ENCODE measurements at regions not wholly inside any gene's neighbourhood (a gene's known extent, or its start where the extent isn't known, plus 50 kb on each side); places are given as distances from the start of the nearest gene placed in this dataset.

DNA sequence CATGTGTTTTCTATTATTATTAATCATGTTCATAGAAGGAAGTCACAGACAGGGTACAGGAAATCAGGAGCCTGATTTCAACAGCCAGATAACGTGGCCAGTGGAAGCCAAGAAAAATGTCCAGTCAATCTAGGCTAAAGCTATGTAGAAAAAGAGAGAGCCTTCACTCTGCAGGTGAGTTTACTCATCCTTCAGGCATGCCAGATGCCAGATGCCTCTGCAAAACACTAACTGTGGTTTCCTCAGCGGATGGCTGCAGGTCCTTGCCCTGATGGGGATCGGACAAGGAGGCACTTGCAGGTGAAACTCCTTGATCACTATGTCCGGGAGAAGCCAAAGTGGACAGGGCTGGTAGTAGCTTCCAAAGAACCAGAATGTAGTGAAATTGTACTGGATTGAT, 962.3 kb upstream of the RAG2 start:
- WGBS, 2 experiments (ENCODE audit: insufficient coverage in 1 of 2, insufficient read length in 1 of 2): 71 to 85% methylated on average over 2 to 4 of the region's 4 CpGs
- H3K4me1 Mint-ChIP-seq: peaks cover 13% of the 10 kb centered on the region
- H3K9ac ChIP-seq (ENCODE audit: extremely low read depth, low read length, poor library complexity, severe bottlenecking): no peak overlapping the region

DNA sequence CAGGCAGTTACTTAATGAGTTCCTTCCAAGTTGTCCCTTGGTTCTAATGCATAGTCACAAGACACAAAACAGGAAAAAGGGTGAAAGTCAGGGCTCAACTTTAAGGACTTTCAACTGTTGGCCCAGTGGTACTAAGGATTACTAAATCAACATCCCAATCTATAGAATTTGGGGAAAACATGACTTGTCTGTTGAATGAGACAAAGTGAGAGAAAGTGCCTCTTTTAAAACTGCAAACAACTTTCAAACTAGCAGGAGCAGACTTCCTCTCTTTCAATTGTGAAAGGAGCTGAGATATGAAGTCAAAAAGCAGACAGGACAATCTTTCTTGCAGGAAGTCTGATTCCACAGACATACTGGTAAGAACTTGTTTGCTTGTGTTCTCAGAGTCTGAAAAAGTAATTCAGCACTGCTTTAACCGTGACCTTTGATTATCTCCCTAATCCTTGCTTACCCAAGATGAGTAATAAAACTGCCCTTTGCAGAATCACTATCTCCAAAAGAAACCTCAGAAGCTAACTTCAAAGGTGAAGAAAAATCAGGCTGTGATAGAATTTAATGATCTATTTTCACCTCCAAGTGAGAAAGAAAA, 960.7 kb upstream of the RAG2 start:
- H3K27ac ChIP-seq (ENCODE audit: low read depth, low read length): no peak overlapping the region
- H3K9me3 Mint-ChIP-seq: no peaks in the 10 kb centered on the region
- H3K27me3 Mint-ChIP-seq (ENCODE audit: insufficient read depth): peaks cover 4% of the 10 kb centered on the region
- peaks cover 5% of the 10 kb centered on the region for H3K4me1 ChIP-seq (ENCODE audit: control insufficient read depth, insufficient read depth, low read length)
- H3K27ac Mint-ChIP-seq: no peak overlapping the region
- no peaks in the 10 kb centered on the region for H3K9me3 ChIP-seq (ENCODE audit: control insufficient read depth, low read length)
- H3K9ac ChIP-seq (ENCODE audit: extremely low read depth, low read length, poor library complexity, severe bottlenecking): no peak overlapping the region
- H3K27me3 ChIP-seq (ENCODE audit: control insufficient read depth, insufficient read depth, low read length, poor library complexity, severe bottlenecking): peaks cover 15% of the 10 kb centered on the region
- peaks cover 13% of the 10 kb centered on the region for H3K4me1 Mint-ChIP-seq
- TF ChIP-seq, protein P1, sequence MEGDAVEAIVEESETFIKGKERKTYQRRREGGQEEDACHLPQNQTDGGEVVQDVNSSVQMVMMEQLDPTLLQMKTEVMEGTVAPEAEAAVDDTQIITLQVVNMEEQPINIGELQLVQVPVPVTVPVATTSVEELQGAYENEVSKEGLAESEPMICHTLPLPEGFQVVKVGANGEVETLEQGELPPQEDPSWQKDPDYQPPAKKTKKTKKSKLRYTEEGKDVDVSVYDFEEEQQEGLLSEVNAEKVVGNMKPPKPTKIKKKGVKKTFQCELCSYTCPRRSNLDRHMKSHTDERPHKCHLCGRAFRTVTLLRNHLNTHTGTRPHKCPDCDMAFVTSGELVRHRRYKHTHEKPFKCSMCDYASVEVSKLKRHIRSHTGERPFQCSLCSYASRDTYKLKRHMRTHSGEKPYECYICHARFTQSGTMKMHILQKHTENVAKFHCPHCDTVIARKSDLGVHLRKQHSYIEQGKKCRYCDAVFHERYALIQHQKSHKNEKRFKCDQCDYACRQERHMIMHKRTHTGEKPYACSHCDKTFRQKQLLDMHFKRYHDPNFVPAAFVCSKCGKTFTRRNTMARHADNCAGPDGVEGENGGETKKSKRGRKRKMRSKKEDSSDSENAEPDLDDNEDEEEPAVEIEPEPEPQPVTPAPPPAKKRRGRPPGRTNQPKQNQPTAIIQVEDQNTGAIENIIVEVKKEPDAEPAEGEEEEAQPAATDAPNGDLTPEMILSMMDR (conservative IDR thresholded peaks at IDR 0.05): no peak
- DNase-seq: no peak
- no peaks in the 10 kb centered on the region for H3K36me3 Mint-ChIP-seq (ENCODE audit: low read depth)
- no peaks in the 10 kb centered on the region for H3K36me3 ChIP-seq (ENCODE audit: control insufficient read depth, insufficient read depth, low read length)
- peak overlapping the region; percentile 12 for H3K4me3 ChIP-seq (ENCODE audit: low read length)
- H3K4me3 Mint-ChIP-seq: no peak overlapping the region
- 25% methylated on average over 1 of the region's 1 CpG; no CpG with 5 or more reads in 1 of the 2 experiments for WGBS, 2 experiments (ENCODE audit: insufficient coverage in 1 of 2, insufficient read length in 1 of 2)

More for the DNA sequence above, 962.3 kb upstream of the RAG2 start:
- Mint-ChIP-seq H3K9me3 (no peaks in the 10 kb centered on the region), H3K27ac (no peak overlapping the region), H3K36me3 (ENCODE audit: low read depth) (no peaks in the 10 kb centered on the region), H3K4me3 (no peak overlapping the region), H3K27me3 (ENCODE audit: insufficient read depth) (peaks cover 4% of the 10 kb centered on the region)
- Histone ChIP-seq H3K4me3 (ENCODE audit: low read length) (no peak overlapping the region), H3K9me3 (ENCODE audit: control insufficient read depth, low read length) (no peaks in the 10 kb centered on the region), H3K36me3 (ENCODE audit: control insufficient read depth, insufficient read depth, low read length) (no peaks in the 10 kb centered on the region), H3K4me1 (ENCODE audit: control insufficient read depth, insufficient read depth, low read length) (peaks cover 5% of the 10 kb centered on the region), H3K27ac (ENCODE audit: low read depth, low read length) (no peak overlapping the region), H3K27me3 (ENCODE audit: control insufficient read depth, insufficient read depth, low read length, poor library complexity, severe bottlenecking) (peaks cover 15% of the 10 kb centered on the region)
- DNase-seq: no peak
- TF ChIP-seq, protein P1 (conservative IDR thresholded peaks at IDR 0.05): no peak

DNA sequence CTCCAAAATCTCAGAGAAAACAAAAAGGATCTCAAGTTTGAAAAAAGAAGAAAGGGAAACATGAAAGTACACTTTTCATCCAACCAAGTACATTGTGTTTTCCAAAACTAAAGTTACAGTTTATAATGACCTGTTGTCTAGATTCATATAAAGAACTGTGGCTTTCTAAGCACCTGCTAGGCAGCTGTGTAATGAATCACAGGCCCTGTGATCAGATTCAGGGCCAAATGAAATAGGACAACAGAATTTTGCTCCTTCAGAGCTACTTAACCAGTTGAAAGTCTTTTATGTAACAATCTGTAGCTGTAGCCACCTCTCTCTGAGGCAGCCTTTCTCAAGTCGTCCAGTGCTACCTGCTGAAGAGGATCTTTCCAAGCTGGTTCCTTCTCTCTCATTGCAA, 960.0 kb upstream of the RAG2 start:
- no peaks in the 10 kb centered on the region for H3K36me3 ChIP-seq (ENCODE audit: control insufficient read depth, insufficient read depth, low read length)
- 75 to 100% methylated on average over 1 of the region's 1 CpG for WGBS, 2 experiments (ENCODE audit: insufficient coverage in 1 of 2, insufficient read length in 1 of 2)

More for the DNA sequence above, 960.0 kb upstream of the RAG2 start:
- Mint-ChIP-seq H3K27ac (no peak overlapping the region), H3K4me1 (peaks cover 13% of the 10 kb centered on the region), H3K27me3 (ENCODE audit: insufficient read depth) (peaks cover 4% of the 10 kb centered on the region), H3K9me3 (no peaks in the 10 kb centered on the region), H3K36me3 (ENCODE audit: low read depth) (no peaks in the 10 kb centered on the region), H3K4me3 (no peak overlapping the region)
- Histone ChIP-seq H3K27me3 (ENCODE audit: control insufficient read depth, insufficient read depth, low read length, poor library complexity, severe bottlenecking) (peaks cover 15% of the 10 kb centered on the region), H3K27ac (ENCODE audit: low read depth, low read length) (no peak overlapping the region), H3K4me3 (ENCODE audit: low read length) (no peak overlapping the region), H3K4me1 (ENCODE audit: control insufficient read depth, insufficient read depth, low read length) (peaks cover 5% of the 10 kb centered on the region), H3K9ac (ENCODE audit: extremely low read depth, low read length, poor library complexity, severe bottlenecking) (no peak overlapping the region), H3K9me3 (ENCODE audit: control insufficient read depth, low read length) (no peaks in the 10 kb centered on the region)
- TF ChIP-seq, protein P1 (conservative IDR thresholded peaks at IDR 0.05): no peak
- no peak for DNase-seq
